ENCODE measurements at regions not wholly inside any gene's neighbourhood (a gene's known extent, or its start where the extent isn't known, plus 50 kb on each side); places are given as distances from the start of the nearest gene placed in this dataset.
A peak's percentile ranks its signal among the peaks of the same experiment; 100 is the strongest.
"Not testable (repeated sequence)": the region's sequence is repeated elsewhere in the genome, so short reads cannot be mapped to it uniquely, and the experiment has no call there.

- no peak for DNase-seq
Observed at GRCh38 chrX:148265829-148266228, 234.6 kb upstream of the AFF2 start.

- no peak for DNase-seq
Observed at GRCh38 chrX:148268673-148269072, 231.7 kb upstream of the AFF2 start.

DNA sequence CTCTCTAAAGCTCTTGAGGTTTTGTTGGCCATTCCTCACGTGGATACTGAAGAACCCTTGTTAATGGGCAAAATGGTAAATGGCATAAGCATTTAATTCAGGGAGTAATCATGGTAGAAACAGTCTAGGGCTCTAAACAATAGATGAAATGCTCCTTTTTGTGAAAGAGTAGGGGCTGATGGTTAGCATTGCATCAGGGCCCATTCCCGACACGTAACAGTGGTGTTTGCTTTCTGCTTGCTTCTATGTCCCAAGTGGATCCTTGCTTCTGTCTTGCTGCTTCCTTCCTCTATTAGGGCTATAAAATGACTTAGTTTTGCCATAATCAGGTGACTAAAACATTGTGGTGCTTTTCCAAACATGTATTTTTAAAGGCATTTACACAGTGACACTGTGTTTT is 230.9 kb upstream of the AFF2 start:
- DNase-seq, result no peak

- no peak for DNase-seq
Observed at GRCh38 chrX:148270499-148270898, 229.9 kb upstream of the AFF2 start.

DNA sequence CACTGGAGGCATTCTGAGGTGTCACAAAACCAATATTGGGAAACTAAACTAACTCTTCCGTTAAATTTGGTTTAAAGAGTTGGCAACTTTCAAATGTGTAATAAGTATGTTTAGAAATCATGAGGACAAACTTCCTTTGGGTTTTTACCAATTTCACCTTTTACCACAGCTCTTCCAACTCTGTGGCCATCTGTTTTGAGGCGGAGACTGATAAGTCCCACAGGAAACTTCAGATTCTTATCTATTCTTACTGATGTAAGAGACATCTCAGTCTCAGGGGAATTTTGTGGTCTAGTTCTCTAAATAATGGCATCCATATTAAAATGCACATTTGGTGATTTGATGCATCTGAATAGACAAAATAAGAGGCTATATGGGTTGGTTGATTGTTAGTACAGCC is 229.2 kb upstream of the AFF2 start:
- no peak for DNase-seq

DNA sequence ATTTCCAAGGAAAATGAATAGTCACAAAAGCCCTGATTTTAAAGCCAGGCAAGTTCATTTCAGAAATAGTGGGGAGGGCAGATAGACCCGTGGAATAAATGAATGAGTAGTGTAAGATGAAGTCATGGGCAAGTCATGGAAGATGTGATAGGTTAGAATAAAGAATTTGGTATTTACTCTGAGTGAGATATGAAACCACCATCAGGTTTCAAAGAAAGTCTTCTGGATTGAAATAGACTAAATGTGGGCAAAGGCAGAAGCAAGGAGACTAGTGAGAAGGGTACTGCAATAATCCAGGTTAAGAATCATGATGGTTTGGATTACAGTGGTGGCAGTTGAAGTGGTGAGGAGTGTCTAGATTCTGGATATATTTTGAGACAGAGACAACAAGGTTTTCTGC is 218.5 kb upstream of the AFF2 start:
- no peak for DNase-seq

- no peak for DNase-seq
Observed at GRCh38 chrX:148282504-148282903, 217.9 kb upstream of the AFF2 start.

DNA sequence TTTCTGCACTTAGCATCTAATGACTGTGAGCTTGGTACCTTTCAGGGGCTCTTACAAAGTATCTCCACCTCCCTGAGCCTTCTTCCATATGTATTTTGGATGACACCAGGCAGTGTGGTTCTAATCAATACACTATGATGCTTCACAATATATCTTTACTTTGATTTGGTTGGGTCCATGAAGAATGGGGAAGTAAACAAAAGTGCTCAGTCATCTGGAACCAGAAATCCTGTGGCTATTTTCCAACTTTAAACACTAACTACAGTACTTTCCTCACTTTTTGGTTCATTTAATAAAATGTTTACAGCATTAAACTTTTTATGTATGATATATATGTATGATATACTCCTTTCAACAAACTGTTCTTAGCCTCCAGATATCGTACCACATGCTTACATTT is 216.4 kb upstream of the AFF2 start:
- no peak for DNase-seq

DNA sequence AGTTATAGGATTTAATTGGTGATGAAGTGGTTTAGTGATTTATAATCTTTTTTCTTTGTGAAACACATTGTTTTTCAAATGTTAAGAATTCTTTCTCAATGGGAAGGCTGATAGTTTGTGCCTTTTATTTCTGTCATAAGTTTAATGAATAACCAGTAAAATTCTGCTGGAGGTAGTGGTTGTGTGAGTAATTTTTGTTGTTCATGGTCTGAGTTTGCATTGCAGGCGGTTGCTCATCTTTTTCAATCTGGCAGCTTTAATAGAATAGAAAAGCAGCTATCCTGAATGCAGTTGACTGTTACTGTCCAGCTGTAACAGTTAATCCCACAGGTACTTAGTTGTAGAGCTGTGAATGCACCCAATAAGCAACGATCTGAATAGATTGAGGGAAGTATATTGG is 215.6 kb upstream of the AFF2 start:
- DNase-seq, result no peak

- no peak for DNase-seq
Observed at GRCh38 chrX:148288451-148288850, 212.0 kb upstream of the AFF2 start.

DNA sequence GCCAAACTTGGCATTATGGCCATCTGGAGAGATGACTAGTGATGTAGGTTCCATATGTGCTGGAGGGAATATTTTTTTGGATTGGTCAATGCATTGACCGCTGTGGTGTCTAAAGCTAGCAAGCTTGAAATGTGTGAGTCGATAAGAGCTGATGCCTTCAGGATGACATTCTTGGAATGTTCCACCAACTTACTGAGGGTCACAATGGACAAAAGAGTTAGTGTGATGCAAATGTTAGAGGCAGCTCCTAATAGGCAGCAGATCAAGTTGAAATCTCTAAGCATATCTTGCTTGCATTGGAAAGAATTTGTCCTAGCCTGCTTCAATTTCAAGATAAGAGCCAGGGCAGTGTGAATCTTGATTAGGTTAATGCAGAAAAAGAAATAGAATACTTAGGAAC is 210.4 kb upstream of the AFF2 start:
- DNase-seq, result no peak

DNA sequence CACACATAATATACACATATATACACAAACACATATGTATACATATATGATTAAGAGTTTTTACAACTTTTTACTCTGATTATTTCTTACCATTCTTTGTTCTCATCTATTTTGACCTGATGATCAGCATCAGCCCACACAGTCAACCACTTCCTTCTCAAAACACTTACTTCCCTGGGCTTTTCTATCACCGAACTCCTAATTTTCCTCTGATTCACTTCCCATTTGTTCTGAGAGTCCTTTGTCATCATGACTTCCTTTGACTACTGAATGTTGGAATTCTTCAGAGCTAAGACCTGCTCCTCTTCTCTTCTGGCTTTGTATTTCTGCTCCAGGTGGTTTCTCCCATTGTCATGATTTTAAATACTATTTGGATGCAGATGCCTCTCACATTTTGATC is 209.5 kb upstream of the AFF2 start:
- DNase-seq, result no peak

- no peak for DNase-seq
Observed at GRCh38 chrX:148298737-148299136, 201.7 kb upstream of the AFF2 start.

GRCh38 chrX:148305214-148305613 is 195.2 kb upstream of the AFF2 start:
- DNase-seq, result not testable (repeated sequence)

DNA sequence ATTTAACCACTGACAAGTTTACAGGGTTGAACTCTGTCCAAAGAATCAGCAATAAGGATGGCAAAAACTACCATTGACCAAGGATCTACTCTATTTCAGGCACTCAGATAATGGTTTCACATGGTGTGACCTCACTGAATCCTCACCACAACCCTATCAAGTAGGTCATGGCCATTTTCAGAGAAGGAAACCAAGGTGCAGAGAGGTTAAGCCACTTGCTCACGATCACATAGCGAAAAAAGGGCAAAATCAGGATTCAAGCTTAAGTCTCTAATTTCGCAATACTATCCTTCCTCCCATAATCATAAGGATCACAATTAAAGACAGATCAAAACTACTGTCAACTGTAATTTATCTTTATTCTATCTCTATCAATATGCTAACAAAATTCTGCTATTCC is 191.0 kb upstream of the AFF2 start:
- DNase-seq, result no peak

DNA sequence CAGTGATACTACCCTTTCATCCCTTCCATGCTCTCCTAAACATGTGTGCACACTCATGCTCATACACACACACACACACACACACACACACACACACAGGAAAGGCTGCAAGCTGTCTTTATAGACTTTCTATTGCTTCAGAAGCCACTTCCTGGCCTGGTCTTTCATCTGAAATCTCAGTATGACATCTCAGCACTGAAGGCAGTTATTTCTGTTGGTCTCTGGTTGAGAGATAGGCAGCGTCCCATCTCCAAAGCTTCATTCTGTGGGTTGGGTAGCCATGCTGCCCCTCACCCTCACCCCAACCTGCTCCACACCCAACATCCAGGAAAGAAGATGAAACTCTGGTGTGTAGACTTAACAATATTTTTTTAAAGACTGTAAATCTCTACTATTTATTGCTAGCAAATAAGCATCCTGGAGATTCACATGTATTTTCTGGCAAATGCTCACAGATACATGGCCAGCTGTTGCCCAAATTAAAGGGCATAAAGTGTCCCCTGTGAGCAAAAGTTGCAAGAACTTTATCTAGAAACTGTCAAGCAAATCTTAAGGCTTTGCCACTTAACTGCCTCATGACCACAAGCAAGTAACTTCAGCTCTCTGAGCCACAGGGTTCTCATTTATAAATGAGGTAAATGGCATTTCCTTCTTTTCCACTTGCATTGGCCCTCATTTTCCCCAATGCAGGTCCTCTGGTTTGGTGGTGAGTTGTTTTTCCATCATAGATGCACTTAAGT is 189.8 kb upstream of the AFF2 start:
- DNase-seq, result no peak

DNA sequence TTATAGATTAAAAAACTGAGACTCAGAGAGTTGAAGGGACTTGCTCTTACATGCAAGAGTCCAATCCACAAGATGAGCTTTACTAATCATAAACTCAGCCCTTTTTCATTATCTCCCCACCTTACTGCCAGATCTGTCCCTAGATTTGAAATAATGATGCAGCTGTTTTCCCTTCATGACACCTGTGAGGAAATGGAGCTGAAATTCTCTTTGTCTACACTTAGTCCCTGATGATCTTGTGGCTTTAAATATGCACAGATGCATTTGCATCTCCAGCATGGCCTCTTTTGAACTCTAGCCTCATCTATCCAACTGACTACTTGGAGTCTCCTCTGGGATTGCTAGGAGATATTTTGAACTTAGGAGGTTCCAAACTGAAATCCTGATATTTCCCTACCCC is 188.9 kb upstream of the AFF2 start:
- DNase-seq, result no peak

- peak in 4 of 51 donors; percentile 1 to 10 (median 5) for DNase-seq
Observed at GRCh38 chrX:148314876-148315275, 185.5 kb upstream of the AFF2 start.

DNA sequence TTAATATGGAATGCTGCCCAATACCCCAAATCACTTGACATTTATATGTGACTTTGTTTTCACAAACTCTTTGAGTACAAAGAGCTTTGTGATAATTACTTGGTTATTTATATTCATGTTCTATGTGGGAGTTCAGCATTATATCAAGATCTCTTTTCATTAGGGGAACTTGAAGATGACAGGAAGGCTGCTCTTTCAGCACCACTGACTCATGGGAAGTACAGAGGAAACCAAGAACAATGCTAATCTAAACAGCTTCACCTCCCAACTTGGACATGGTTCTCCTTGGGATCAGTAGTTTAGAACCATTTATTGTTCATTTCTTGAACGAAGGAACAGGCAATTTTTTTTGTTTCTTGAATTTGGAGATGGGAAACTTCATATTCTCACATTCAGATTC is 184.0 kb upstream of the AFF2 start:
- no peak for DNase-seq

- DNase-seq, result no peak
Observed at GRCh38 chrX:148322906-148323305, 177.5 kb upstream of the AFF2 start.

GRCh38 chrX:148333989-148334388 is 166.4 kb upstream of the AFF2 start:
- DNase-seq, result no peak

GRCh38 chrX:148337873-148338272 is 162.5 kb upstream of the AFF2 start:
- no peak for DNase-seq

DNA sequence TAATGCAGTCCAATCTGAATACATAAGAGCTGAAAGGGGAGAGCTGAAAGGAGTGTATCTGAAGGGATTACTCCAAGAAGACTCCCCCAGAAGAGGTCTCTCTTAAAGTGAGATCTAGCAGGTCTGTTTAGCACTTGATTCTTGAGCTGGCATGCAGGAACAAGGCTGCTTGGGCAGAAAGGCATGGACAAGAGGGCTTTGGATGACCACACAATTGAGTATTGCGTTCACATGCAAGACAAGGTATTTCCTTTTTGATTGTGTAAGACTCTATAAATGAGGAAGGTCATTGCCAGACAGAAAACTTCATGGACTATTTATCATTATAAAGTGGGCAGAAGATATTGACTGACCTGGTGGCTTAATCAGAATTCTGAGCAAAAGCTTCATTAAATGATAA is 145.5 kb upstream of the AFF2 start:
- DNase-seq, result no peak

DNA sequence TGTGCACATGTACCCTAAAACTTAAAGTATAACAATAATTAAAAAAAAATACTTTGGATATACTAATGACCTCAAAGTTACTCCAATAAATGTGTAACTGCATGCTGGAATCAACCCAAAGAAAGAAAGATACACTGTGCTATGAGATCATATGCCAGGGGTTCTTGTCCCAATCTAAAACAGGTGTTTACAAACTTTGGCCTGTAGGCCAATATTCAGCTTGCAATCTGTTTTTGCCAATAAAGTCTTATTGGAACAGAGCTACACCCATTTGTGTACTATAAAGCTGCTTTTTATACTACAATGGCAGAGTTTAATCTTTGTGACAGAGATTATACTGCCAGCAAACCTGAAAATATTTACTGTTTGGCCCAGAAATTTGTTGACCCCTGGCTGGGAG is 138.8 kb upstream of the AFF2 start:
- no peak for DNase-seq
